ENCODE measurements at regions not wholly inside any gene's neighbourhood (a gene's known extent, or its start where the extent isn't known, plus 50 kb on each side); places are given as distances from the start of the nearest gene placed in this dataset.

- Histone ChIP-seq H3K9me3 (ENCODE audit: severe bottlenecking) (peaks cover 6% of the 10 kb centered on the region), H3K4me3 (ENCODE audit: low read depth, low read length) (no peak overlapping the region), H3K27me3 (ENCODE audit: insufficient read depth, low read depth, severe bottlenecking) (no peaks in the 10 kb centered on the region), H3K27ac (no peak overlapping the region), H3K36me3 (no peaks in the 10 kb centered on the region)
- TF ChIP-seq CTCF (IDR thresholded peaks at IDR 0.05; ENCODE audit: low read depth, low read length): no peak
- no peak for DNase-seq
Observed at GRCh38 chr15:35195031-35195430, 109.9 kb upstream of the NANOGP8 start.

- TF ChIP-seq CTCF (IDR thresholded peaks at IDR 0.05; ENCODE audit: low read depth, low read length): no peak
- H3K27me3 ChIP-seq (ENCODE audit: insufficient read depth, low read depth, severe bottlenecking): no peaks in the 10 kb centered on the region
- no peaks in the 10 kb centered on the region for H3K36me3 ChIP-seq
- no peak overlapping the region for H3K27ac ChIP-seq
- H3K4me3 ChIP-seq (ENCODE audit: low read depth, low read length): no peak overlapping the region
- DNase-seq: no peak
- H3K9me3 ChIP-seq (ENCODE audit: severe bottlenecking): peaks cover 6% of the 10 kb centered on the region
Observed at GRCh38 chr15:35194296-35194695, 109.2 kb upstream of the NANOGP8 start.

DNA sequence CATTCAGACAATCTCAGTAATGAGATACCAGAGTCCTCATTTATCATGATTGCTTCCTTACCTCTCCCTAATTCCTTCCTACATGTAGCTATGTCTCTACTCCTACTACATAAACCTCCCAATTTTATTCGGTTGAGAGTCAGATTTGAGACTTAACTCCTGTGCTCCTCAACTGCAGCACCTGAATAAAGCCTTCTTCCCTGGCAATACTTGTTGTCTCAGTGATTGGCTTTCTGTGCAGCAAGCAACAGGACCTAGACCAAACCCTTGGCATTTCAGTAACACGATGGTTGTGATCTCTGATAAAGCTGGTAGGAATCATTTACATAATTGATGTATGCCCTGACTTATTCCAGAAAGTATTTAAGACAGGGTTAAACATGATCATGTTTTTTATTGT is 106.7 kb upstream of the NANOGP8 start:
- no peak for DNase-seq
- Histone ChIP-seq H3K27me3 (ENCODE audit: insufficient read depth, low read depth, severe bottlenecking) (no peaks in the 10 kb centered on the region), H3K4me3 (ENCODE audit: low read depth, low read length) (no peak overlapping the region), H3K36me3 (no peaks in the 10 kb centered on the region), H3K9me3 (ENCODE audit: severe bottlenecking) (peaks cover 6% of the 10 kb centered on the region), H3K27ac (no peak overlapping the region)
- no peak for TF ChIP-seq CTCF (IDR thresholded peaks at IDR 0.05; ENCODE audit: low read depth, low read length)

GRCh38 chr15:35186346-35186745 is 101.3 kb upstream of the NANOGP8 start:
- no peak for DNase-seq

DNA sequence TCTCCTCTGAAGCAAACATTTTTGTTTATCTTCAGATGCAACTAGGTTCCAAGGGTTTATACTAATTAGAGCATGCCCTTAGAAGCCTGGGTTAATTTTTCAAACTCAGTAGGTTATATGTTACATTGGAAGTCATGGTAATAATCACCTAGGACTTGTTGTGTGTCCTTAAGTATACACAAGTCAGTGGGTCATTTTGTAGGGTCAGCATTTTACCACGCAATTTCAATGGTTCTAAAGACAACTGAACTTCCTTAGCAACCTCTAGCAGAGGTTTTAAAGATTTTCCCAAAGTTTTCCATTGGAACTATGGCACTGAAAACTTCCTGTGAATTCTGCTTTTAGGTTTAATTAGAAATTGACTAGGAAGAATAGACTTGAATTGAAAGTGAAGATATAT is 99.6 kb upstream of the NANOGP8 start:
- TF ChIP-seq CTCF (IDR thresholded peaks at IDR 0.05; ENCODE audit: low read depth, low read length): no peak

More at GRCh38 chr15:35186346-35186745, 101.3 kb upstream of the NANOGP8 start:
- Histone ChIP-seq H3K27me3 (ENCODE audit: insufficient read depth, low read depth, severe bottlenecking) (no peaks in the 10 kb centered on the region), H3K27ac (no peak overlapping the region), H3K9me3 (ENCODE audit: severe bottlenecking) (no peaks in the 10 kb centered on the region), H3K4me3 (ENCODE audit: low read depth, low read length) (no peak overlapping the region), H3K36me3 (no peaks in the 10 kb centered on the region)
- TF ChIP-seq CTCF (IDR thresholded peaks at IDR 0.05; ENCODE audit: low read depth, low read length): no peak

GRCh38 chr15:35182841-35183479 is 97.9 kb upstream of the NANOGP8 start:
- Histone ChIP-seq H3K9me3 (ENCODE audit: severe bottlenecking) (no peaks in the 10 kb centered on the region), H3K27ac (peak overlapping the region; percentile 3; the same call in 1 of the 2 replicates), H3K27me3 (ENCODE audit: insufficient read depth, low read depth, severe bottlenecking) (no peaks in the 10 kb centered on the region), H3K4me3 (ENCODE audit: low read depth, low read length) (no peak overlapping the region), H3K36me3 (no peaks in the 10 kb centered on the region)
- peak; percentile 38 for DNase-seq
- TF ChIP-seq CTCF (IDR thresholded peaks at IDR 0.05; ENCODE audit: low read depth, low read length): no peak

More for the DNA sequence above, 99.6 kb upstream of the NANOGP8 start:
- no peaks in the 10 kb centered on the region for H3K36me3 ChIP-seq
- H3K4me3 ChIP-seq (ENCODE audit: low read depth, low read length): no peak overlapping the region
- no peak for DNase-seq
- no peak overlapping the region for H3K27ac ChIP-seq
- no peaks in the 10 kb centered on the region for H3K27me3 ChIP-seq (ENCODE audit: insufficient read depth, low read depth, severe bottlenecking)
- H3K9me3 ChIP-seq (ENCODE audit: severe bottlenecking): no peaks in the 10 kb centered on the region

Measured in WERI-Rb-1 (cell line).